GM12873 (cell line): ENCODE measurements at regions not wholly inside any gene's neighbourhood (a gene's known extent, or its start where the extent isn't known, plus 50 kb on each side); places are given as distances from the start of the nearest gene placed in this dataset.

ENCODE experiments used
- TF ChIP-seq, protein P1 (sequence below): IDR thresholded peaks from 2 replicates; pipeline ENCODE4 v1.5.1; 2012; ENCODE audit warnings: low read depth, mild to moderate bottlenecking, moderate library complexity, low read length, control low read depth; ENCODE audit not compliant: insufficient read depth; ENCODE audit errors: missing control alignments

DNA sequence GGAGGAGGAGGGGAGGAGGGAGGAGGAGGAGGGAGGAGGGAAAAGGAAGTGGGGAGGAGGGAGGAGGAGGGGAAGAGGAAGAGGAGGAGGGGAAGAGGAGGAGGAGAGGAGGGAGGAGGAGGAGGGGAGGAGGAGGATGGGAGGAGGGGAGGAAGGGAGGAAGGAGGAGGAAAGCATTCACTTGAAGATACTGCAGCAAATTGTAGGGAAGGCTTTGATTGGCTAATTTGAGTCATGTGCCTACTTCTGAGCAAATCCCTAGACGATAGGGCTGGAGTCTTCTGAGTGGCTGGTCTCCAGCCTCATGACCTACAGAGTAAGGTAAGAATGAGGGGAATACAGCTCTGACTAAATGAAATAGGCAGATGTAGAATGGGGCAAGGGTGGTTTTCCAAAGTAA lies 783.2 kb upstream of the RBFOX1 start:
- TF ChIP-seq, protein P1, sequence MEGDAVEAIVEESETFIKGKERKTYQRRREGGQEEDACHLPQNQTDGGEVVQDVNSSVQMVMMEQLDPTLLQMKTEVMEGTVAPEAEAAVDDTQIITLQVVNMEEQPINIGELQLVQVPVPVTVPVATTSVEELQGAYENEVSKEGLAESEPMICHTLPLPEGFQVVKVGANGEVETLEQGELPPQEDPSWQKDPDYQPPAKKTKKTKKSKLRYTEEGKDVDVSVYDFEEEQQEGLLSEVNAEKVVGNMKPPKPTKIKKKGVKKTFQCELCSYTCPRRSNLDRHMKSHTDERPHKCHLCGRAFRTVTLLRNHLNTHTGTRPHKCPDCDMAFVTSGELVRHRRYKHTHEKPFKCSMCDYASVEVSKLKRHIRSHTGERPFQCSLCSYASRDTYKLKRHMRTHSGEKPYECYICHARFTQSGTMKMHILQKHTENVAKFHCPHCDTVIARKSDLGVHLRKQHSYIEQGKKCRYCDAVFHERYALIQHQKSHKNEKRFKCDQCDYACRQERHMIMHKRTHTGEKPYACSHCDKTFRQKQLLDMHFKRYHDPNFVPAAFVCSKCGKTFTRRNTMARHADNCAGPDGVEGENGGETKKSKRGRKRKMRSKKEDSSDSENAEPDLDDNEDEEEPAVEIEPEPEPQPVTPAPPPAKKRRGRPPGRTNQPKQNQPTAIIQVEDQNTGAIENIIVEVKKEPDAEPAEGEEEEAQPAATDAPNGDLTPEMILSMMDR, result no peak

DNA sequence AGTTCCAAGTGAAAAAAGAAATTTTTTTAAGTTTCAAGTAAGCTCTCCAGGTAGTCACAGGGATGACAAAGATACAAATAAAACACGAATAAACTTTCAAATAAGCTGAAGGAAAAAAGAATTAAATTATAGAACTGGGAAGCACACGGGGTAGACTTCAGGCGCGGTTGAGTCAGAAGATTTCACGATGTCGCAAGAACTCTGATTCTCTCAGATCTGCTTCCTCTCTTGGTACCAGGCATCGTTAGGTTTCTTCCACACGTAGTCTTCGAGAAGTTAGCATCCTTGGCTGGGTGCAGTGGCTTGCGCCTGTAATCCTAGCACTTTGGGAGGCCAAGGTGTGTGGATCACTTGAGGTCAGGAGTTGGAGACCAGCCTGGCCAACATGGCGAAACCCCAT lies 784.1 kb upstream of the RBFOX1 start:
- TF ChIP-seq, protein P1, result no peak

DNA sequence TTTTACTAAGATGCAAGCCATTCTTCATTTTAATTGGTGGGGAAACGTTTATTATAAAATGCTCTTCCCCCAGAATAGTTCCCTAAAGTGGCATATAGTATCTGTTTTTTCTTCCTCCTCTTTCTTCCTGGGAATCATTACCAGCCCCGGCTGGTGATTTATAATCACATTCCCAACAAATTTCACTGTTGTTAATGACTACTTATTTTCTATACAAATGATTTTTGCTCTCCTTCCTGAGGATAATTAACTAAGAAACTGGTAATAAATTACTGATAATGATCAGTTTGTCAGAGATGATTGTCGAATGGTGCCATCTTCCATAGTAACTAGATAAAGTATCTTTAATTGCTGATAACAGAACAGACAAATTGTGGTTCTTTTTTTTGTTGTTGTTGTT lies 785.5 kb upstream of the RBFOX1 start:
- TF ChIP-seq, protein P1, result no peak

DNA sequence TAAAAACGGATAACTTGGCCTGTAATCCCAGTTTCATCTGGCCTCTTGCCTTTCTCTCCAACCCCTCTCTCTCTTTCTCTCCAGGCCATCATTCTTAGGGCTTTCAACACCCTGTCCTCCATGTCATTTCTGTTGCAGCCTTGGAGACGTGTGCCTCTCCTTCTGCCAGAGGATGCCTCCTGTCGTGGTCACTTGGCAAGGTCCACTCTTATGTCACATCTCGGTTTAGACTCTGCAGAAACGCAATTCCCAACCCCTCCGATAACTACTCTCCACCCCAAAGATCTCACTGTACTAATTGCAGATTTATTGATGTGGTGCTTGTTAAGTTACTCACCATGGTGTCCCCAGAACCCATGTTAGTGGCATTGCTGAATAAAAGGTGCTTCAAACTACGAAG lies 787.3 kb upstream of the RBFOX1 start:
- TF ChIP-seq, protein P1, result no peak

DNA sequence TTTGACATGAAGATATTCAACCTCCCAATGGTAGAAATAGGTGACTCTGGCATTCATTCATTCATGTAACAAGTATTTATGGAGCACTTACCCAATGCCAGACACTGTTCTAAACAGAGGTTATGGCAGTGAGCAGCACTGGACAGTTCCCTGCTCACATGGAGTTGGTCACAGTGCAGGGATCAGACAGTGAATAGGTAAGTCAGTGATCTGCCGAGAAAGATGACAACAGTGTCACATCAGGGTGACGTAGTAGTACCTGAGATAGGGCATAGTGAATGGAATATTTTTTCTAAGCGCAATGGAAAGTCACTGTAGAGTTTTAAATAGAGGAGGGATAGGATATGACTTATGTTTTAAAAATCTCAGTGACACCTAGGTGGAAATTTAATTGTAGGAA lies 791.4 kb upstream of the RBFOX1 start:
- TF ChIP-seq, protein P1, result no peak

DNA sequence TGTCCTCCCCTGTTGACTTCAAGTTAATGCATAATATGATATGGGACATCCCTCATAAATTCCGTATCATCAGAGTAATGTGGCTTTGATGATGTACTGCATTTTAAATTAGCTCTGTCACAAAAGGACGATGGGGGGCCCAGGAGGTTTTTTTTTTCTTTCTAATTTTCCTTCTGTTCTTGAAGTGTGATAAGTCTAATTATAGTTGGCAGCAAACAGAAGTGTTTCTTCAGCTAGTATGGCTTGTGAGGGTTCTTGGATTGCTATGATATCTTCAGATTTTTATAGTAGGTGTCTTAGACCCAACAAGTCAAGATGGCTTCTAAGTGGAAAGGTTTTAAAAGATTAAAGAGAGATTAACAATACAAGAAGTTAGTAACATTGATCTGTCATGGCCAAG lies 796.2 kb upstream of the RBFOX1 start:
- TF ChIP-seq, protein P1, result no peak

DNA sequence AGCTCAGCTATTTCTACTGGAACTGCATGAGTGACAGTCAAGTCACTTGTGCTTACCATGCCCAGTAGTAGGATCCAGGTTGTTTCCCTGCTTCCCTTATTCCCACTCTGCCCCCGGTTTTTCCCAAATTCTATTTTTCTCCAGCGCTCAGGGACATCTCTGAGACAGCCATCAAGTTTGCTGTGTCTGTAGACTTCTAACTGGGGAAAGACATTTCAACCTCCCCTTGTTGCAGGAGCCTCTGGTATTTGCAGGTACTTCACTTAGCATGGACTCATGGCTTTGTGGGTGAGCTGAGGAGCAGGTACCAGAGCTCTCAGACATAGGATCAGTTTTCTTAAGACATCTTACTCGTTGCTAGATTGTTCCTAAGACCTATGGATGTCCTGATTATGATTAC lies 801.6 kb upstream of the RBFOX1 start:
- TF ChIP-seq, protein P1, result no peak
